ENCODE measurements at regions not wholly inside any gene's neighbourhood (a gene's known extent, or its start where the extent isn't known, plus 50 kb on each side); places are given as distances from the start of the nearest gene placed in this dataset.

DNA sequence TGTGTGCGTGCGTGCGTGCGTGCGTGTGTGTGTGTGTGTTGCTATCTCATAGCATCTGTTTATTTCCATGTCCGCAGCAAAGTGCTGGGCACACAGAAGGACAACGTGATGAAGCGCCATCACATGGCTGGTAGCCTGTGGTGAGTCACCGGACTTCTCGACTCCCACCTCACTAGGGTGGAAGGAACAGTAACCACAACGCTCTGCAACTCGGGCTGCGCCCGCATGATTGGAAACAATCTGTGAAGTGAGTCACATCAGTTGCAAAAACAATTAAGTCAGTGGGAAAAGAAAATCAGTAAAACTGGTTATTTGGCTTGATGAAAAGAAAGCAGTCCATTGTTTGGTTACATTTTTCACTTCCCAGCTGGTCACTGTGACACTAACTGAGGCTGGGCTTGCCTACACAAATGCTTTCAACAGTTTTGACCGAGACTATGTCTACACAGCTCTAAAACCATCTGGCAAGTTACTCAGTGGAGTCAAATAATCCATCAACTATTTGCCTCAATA, 437.3 kb upstream of the CADM1 start:
- peak; percentile 73 for ATAC-seq

DNA sequence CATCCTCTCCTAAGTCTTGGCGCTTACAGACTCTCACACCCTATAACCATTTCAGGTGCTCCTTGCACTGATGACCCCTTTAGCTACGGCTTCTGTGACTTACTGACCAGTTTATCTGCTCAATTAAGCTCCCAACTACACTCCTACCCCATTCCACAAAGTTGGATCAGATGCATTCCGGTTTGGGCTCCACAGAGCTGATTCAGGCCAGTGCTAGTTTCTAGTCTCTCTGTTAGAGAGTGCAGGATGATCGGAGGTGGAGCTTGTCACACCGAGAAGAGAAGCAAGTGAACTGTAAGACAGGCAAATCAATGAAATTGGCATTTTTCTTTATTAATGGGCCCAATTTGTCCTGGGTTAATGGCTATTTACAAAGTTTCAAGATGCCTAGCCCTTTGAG, 436.8 kb upstream of the CADM1 start:
- ATAC-seq = no peak

DNA sequence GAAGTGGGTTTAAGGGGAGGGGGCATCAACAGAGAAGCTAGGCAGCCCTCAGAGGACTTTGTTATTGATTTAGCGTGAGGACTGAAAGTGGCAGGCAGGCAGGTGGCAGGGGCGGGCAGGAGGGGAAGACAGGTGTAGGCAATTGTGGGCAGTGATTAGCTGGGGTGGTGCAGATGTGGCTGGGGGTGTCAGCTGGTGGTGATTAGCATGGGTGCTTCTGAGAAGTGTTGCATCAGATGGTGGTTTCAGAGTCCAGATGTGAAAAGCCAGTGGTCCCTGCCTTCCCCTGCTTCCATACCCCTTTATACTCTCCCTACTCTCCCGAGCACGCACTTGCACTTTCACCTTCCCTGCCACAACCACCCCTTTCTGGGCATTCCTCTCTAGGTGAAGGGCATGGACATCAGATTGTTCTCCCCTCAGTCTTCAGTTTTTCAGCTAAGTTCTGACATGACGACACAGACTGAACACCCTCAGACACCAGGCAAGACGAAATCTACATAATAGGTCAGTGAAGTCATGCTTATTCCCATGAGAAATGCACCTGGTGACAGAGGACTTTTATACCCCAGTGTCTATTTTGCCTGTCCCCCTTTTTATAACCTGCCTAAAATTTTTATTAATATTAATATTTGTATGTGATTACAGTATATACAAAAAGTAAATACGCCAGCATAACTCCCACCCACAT, 435.7 kb upstream of the CADM1 start:
- ATAC-seq = no peak

DNA sequence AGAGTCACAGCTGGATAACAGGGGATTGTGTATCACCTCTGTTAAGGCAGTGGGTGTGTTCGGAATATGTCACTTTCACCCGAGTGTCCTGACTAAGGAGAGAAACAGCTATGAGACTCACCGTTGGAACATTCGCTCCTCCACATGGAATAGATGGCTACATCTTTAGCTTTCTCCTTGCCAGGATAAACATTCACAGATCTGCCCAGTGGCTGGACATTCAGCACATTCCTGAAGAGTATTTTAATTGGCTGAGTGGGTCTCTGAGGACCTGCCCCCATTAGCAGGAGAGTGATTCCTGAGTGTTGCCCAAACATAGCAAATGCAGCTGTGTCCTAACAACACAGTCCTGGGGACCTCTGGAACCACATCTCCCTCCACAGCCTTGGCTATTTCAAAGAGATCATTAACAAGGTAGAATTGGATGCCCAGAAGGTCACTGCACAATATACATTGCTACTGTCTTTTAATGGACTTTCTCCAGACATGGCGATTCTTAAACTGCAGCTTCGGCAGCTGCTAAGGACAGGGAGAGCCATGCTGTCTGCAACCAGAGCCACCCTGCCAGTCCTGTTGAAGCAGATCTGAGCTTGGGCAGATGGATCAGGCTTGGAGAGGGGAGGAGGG, 435.0 kb upstream of the CADM1 start:
- no peak for ATAC-seq

DNA sequence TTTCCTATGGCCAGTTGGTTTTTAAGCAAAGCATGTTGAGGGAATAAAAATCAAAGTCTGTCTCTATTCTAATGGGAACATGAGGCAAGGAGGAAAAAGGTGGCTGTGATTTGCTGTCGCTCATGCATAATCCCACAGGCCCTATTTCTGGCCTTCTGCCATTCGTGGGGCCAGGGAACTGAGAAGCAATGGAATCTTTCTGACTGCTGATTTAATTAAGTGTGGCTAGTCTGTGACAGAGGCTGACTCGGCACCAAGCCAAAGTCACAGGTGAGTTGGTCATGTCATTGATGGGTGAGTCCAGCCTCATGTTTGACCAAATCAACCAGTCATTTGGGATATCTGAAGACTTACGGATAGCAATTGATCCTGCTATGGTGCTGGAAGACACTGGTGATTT, 429.3 kb upstream of the CADM1 start:
- ATAC-seq = no peak

DNA sequence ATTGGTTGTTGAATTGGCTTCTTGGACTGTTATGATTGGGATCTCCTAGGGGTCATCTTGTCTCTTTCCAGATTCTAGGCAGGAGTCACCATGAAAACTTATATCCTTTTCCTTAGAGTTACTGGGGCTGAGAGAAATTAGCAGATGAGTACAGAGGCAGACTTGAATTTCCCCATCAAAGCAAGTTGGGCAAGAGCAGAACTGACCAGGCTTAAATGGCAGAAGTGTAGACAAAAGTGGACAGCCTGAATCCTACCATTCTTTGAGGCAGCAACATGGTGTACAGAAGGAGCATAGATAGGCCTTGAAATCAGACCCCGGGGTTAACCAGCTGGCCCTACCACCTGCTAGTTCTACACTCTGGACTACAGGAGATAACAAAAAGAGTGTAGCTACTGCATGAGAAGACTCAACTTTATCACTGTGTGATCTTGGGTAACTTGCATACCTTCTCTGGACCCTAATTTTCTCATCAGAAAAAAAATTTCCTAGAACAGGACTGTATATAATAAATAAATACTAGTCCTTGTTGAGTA, 427.4 kb upstream of the CADM1 start:
- ATAC-seq = no peak

DNA sequence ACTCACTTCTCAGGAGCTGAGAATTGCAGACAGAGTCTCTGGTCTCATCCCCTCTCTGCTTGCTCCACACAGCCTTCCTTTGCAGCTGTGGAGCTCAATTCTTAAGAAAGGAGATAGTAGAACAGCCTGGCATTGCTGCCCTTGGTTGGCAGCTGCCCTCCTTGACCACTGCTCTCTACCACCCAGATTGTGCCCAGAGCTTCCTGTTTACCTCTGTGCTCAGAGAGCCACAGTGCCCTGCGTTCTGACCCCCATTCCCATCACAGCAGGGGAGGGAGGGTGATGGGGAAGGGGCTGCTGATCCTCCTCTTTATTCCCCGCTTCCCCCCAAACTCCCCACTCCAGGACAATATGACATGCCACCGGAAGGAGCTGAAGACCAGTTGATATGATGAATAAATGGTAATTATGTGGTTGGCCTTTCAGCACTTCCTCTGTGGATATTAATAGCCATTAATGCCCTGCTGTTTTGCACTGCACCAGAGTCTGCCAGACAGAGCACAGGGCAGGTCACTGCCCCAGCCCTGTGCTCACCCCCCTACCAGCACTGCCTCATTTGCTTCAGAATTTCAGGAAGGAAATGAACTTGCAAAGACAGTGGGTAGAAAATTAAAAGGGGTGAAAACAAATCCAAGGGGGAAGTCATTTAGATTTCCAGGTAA, 426.8 kb upstream of the CADM1 start:
- ATAC-seq = no peak

DNA sequence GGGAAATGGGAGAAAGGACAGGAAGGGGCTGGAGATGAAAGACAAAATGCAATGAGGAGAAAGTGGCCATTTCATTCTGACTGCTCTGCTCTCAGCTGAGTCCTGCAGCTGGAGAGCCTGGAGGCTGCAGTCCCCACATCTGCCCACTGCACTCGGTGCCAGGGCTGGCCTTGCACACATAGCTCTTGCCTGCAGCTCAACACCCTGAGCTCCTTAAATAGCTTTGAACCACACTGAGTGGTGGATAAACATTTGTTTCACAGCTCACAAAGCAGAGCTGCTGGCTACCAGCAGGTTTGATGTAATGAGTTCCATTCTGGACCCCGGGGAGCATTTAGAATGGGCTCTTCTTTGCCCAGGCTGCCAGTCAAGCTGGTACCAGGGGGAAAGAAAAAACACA, 426.1 kb upstream of the CADM1 start:
- ATAC-seq = no peak

DNA sequence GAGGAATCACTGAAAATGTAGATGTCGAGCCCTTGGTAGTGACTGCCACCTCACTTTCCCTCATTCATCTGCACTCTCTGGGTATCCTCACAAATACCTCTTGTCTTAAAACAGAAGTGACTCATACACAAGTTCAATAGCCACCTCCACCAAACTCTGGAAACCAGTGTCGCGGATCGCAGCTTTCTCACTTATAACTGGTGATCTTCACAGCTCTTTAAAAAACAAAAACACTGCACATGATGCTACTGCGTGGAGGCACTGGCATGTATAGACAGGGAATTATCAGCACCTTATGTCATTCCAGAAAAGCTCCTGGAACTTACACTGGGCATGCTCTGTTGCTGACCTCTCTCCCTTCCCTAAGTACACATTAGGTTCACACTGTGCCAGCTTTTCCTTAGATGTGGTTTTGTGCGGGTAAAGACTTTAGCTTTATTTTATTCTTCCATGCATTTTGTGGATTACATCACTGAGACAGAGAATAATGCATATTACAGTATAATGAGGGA, 425.5 kb upstream of the CADM1 start:
- no peak for ATAC-seq

DNA sequence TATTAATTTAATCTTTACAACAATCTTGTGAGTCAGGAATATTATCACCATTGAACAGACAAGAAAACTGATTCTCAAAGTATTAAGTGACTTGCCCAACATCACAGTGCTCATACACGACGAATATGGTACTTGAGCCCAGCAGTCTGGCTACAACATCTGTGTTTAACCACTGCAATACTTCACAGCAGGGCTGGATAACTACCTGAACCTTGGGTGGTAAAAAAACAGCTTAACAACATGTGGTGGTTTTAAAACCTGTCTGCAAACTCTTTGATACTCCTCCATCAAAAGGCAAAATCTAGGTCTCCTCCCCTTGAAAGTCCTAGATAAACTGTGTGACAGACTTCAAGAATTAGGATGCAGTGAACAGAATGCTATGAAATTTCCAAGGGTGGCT, 424.6 kb upstream of the CADM1 start:
- no peak for ATAC-seq

DNA sequence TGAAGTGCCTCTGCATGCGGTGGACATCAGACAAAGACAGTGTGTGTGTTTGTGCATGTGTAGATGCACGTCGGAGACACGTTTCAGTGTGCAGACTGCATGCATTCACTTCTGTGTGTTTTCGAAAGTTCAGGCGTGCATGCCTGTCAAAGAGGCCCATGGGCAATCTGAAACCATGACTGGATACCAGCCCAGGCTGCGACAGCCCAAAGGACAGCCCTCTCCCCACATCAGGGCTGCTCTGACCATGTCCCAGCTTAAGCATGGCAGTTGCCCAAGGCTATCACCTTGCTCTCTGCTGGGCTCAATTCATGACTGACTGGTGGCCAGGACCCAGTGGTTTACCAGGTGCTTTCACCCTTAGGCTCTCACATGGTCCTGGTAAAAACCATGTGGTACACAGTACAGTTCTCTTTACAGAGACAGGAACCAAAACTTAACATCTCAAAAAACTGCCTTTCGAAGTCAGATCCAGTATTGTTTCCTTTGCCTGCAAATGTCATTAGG, 423.7 kb upstream of the CADM1 start:
- ATAC-seq = no peak

DNA sequence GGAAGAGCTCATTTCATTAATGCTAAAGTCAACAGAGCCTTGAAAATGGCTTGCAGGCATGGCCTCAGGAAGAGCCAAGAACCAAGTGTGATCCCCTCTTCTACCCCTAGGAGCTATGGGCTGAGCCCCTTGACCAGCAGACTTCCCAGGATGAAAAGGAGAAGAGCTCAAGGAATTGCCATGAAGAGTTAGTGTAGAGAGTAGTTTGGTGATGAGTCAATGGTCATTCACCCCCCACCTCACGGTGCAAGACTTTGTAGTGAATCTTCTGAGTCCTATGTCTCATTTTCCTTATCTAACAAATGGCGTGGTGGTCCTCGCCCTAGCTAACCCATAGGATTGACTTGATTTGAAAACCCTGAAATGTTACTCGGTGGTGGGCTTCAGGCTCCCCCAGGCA, 422.4 kb upstream of the CADM1 start:
- no peak for ATAC-seq

DNA sequence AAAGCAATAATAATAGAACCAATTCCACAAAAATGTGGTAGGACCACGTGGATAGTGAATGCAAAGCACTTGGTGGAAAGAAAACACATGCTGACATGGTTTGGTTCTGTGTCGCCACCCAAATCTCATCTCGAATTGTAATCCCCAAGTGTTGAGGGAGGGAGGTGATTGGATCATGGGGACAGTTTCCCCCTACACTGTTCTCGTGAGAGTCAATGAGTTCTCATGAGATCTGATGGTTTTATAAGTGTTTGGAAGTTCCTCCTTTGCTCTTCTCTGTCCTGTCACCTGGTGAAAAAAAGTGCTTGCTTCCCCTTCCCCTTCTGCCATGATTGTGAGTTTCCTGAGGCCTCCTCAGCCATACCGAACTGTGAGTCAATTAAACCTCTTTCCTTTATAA, 421.9 kb upstream of the CADM1 start:
- no peak for ATAC-seq

DNA sequence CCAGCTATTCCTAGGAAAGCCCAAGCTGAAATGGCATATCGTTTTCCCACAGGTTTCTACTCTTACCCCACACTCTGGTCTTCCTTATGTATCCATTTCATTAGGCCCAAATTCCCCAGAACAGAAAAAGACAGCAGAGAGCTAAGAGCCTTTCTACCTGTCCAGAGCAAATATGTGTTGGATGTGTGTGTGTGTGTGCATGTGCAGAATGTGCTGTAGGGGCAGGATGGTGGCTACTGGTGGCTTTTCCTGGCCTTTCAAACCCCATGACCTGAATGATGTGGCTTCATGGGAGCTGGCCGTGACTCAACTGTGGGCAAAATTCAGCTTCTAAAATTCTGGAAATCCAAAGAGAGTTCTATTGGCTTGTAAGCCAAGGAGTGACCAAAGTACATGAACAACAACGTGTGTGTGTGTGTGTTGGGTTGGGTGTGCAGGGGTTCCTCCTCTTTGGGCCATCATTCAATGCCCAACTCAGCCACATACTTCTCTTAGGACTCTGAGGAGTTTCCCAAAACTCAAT, 421.4 kb upstream of the CADM1 start:
- ATAC-seq = no peak

DNA sequence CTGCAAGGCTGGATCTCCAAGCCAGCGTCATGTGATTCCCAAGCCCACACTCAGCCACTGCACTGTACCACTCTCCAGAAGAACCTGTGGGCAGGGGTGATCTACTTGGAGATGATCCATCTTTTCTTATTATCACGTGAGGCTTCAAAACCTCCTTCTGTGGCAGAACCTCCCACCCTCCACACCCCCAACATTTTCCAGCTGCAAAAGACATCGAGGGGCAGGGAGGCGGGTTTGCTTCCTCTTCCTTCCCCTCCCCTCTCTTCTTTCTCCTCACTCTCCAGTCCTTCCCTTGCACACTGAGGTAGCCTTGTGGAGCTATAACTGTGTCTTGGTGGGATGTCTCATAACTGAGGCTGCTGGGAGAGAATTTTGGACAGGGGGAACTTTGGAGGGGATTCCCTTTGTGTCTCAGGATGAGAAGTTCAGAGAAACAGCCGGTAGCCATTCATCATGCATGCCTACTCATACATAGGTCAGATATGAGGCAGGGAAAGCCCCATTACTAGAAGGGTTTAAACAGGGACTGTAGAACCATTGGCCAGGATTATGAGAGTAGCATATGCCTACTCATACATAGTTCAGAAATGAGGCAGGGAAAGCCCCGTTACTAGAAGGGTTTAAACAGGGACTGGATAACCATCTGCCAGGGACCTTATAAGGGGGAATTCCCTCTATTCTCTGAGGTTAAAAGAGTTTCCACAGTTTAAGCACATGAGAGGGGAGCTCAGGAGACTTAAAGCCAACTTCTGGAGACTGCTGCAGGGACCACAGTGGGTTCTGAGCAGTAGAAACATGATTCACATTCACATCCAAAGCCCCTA, 420.7 kb upstream of the CADM1 start:
- ATAC-seq = peak; percentile 58

DNA sequence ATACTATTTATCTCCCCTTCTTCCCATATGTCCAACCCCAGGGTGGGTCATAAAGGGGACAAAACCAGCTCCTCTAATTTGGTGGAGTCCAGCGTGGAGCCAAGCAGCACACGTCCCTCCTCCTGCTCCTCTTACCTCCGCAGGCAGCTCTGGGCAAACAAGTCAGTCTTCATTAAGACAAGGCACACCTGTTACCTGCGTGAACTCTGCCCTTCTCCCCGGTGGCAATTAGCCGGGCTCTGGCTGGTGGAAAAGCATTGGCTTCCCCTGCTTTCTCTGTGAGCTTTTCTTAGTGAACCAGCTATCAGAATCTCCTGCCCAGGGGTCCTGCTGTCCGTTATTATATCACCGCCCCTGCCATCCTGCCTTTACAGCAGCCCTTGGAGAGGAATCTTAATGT, 418.7 kb upstream of the CADM1 start:
- ATAC-seq = no peak

DNA sequence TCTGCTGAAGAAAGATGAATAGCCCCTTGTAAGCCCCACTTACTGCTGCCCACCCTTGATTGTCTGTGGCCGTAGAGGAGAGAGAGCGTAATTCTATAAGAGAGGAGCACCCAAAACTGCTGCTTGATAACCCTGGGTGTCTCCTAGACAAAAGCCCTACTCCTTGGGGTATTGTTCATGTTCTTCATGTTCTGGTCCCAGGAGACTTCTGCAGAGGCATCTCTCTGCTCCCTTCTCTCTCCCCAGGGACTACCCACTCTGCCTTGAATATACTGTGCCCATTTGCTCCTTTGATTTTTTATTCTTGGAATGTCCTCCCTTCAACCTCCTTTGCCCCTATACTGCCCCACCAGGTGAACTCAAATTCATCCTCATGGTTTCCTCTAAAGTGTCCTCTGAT, 417.8 kb upstream of the CADM1 start:
- no peak for ATAC-seq

DNA sequence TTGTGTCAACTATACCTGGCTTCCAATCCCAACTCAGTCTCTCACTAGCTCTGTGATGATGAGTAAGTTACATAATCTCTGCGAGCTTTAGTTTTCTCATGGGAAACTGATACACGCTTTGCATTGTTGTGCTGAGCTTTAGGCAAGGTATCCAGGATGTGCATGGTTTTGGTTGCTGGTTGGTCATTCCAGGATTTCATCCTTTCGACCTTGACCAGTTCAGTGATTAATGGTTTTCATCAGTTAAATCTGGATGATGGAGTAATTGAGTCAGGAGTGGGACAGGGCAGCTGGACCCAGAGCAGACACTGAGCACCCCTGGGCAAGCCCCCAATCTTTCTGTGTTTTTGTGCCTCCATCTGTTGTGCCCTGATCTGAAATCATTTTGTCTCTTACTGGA, 417.3 kb upstream of the CADM1 start:
- ATAC-seq = no peak

DNA sequence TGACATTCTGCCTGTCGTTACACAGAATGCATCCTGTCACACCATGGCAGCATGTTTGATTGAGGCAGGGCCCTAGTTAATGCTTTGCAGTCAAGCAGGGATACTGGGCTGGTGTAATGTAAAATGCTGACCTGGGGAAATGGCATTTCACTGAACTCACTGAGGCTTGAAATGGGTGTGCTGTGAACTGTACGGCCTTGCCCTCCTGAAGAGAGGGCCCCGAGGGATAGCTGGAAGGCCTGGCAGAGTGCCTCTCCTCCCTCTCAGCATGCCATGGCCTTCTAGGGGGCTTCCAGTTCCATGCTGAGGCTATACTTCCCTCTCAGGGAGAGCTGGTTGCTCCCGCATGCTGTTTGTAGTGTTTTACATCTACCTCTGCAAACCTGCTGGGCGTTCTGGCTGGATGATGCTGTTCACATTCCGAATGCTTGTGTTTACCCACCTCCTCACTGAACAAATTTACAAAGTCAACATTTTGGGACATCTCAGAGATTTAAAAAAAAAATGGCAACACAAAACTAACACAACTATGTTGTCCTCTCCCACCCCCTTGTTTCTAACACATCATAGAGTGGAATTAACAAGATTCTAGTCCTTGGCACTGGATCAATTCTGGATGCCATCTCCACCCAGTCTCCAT, 416.7 kb upstream of the CADM1 start:
- ATAC-seq = no peak

DNA sequence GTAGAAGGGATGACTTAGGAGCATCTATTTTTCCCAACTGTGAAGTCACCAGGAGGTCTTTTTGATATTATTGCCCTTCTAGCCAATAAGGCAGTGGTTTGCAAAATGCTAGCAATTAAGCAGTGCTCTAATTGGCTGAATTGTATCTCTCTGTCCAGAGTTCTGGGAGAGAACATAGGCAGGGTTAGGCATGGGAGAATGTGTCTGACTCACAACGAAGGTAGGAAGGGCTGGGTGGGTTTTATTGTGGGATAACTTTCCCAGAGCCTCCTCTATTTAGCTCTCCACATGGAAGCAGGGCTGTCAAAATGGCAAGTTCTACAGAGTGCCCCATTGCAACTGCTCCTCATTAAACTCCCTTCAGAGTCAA, 415.9 kb upstream of the CADM1 start:
- ATAC-seq = peak; percentile 17

DNA sequence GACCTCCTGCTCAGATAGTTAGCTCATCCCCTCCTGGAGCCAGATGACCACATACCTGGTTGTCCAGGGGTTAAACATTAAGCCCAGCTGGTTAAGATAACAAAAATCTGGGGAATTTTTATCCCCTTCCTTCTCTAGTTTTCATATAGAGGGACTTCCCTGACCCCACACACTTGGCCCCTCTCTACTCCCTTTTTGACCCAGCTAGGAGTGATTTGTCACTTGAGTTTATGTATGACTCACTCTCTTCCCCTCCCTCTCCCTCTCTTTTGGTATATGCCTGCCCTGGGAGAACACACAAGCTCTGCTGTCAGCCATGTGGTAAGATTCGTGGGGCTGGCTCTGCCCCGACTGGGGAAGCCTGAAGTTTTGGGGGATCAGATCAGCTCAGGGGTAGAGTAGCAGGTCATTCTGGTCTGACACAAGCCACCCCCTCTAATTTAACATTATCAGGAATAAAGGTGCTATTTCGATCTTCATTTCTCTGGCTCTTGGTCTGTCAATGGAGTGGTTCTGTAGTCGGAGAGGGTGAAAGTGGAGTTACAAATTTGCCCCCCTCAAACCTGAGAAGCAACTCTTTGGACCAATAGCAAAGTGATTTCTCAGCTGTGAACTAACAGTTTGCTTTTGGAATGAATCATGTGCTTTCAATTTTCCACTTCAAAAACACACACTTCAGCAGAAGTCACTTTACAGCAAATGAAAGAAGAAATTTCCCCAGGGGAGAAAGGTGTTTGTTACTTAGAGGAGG, 415.3 kb upstream of the CADM1 start:
- no peak for ATAC-seq
